K562 (cell line): ENCODE measurements at regions not wholly inside any gene's neighbourhood (a gene's known extent, or its start where the extent isn't known, plus 50 kb on each side); places are given as distances from the start of the nearest gene placed in this dataset.

ENCODE experiments used
- ATAC-seq: fragments of 200-7000 bp; cut with Tn5 transposase; 3 replicates; pipeline ENCODE4 v1.9.1; 2020; ENCODE audit warnings: moderate library complexity
- BruUV-seq: library from RNA; stranded (reverse); fragments of 400-500 nt; replicated peaks from 2 replicates; lab custom pipeline; 2021; lab: Mats Ljungman, UMichigan
- CTCF ChIA-PET: fragments of 300-600 bp; formaldehyde crosslinking; extraction: SDS; loops from one replicate; lab custom pipeline; 2021; ENCODE audit warnings: low intra/inter-chr PET ratio; lab: Yijun Ruan, JAX
- POLR2A ChIA-PET: fragments of 300-600, 350-650 bp; sonication (Branson Sonifier 250); formaldehyde crosslinking; extraction: SDS; loops from one replicate; lab custom pipeline; 2021; ENCODE audit warnings: antibody characterized with exemption, inconsistent platforms; lab: Yijun Ruan, JAX
- DNase-seq, 4 experiments: peaks; one replicate each; pipeline versions ENCODE4 v3.0.0 to v3.0.0-alpha.2; 2011 to 2018; ENCODE audit warnings: low spot score in 3 of 4, mixed read lengths in 3 of 4; ENCODE audit errors: extremely low read depth in 1 of 4
- FAIRE-seq: peaks from 2 replicates; lab custom pipeline; 2011; peaks lifted over from hg19 to GRCh38; lab: Jason Lieb, UNC
- H2AFZ ChIP-seq: 2 replicates; pipeline ENCODE4 v1.6.0; 2011; ENCODE audit warnings: low read depth, low read length, control low read depth, inconsistent platforms
- H3K27ac ChIP-seq: fragments of 200-600 bp; 3 replicates; pipeline ENCODE4 v1.8.0; 2011; ENCODE audit warnings: low read depth, mild to moderate bottlenecking, control low read depth, inconsistent platforms, low read length, moderate library complexity, mixed read lengths; ENCODE audit errors: extremely low read depth
- H3K27me3 ChIP-seq, 2 experiments: fragments of 300-600 bp in 1 of 2; 2 replicates in 1 of 2; 3 replicates in 1 of 2; pipeline versions ENCODE4 v1.6.0 to v1.8.0; 2011; ENCODE audit warnings: inconsistent platforms in 2 of 2, low read length in 2 of 2, mild to moderate bottlenecking in 1 of 2, mixed read lengths in 1 of 2, moderate library complexity in 1 of 2; ENCODE audit not compliant: control insufficient read depth in 2 of 2, insufficient read depth in 2 of 2
- H3K36me3 ChIP-seq: fragments of 300-600 bp; 3 replicates; pipeline ENCODE4 v1.8.0; 2011; ENCODE audit warnings: mild to moderate bottlenecking, low read length, inconsistent platforms; ENCODE audit not compliant: control insufficient read depth, insufficient read depth
- H3K4me1 ChIP-seq, 2 experiments: fragments of 200-600 bp in 1 of 2; replicated peaks in 1 of 2; 2 replicates in 1 of 2; 3 replicates in 1 of 2; pipeline versions ENCODE4 v1.5.1 to v1.8.0; 2011; ENCODE audit warnings: inconsistent platforms in 2 of 2, low read length in 2 of 2, mild to moderate bottlenecking in 1 of 2, mixed read lengths in 1 of 2, moderate library complexity in 1 of 2; ENCODE audit not compliant: control insufficient read depth in 2 of 2, insufficient read depth in 2 of 2
- H3K4me2 ChIP-seq: 2 replicates; pipeline ENCODE4 v1.6.1; 2011; ENCODE audit warnings: low read length, control low read depth, inconsistent platforms, mixed read lengths; ENCODE audit not compliant: insufficient read depth
- H3K4me3 ChIP-seq: fragments of 200-600 bp; sonication (generic), shearing (Covaris generic); 2 replicates; pipeline ENCODE4 v1.5.1; 2016; ENCODE audit warnings: control low read depth, inconsistent platforms
- H3K79me2 ChIP-seq: fragments of 200-600 bp; 3 replicates; pipeline ENCODE4 v1.8.0; 2011; ENCODE audit warnings: low read length, inconsistent platforms; ENCODE audit not compliant: control insufficient read depth, insufficient read depth
- H3K9ac ChIP-seq, 2 experiments: 2 replicates each; pipeline versions ENCODE4 v1.6.0 to v1.6.1; 2011; ENCODE audit warnings: low read depth in 2 of 2, low read length in 2 of 2, control low read depth in 1 of 2, inconsistent platforms in 1 of 2, mild to moderate bottlenecking in 1 of 2, mixed read lengths in 1 of 2; ENCODE audit not compliant: insufficient read depth in 1 of 2
- H3K9me1 ChIP-seq: one replicate; pipeline ENCODE4 v1.6.0; 2011; ENCODE audit warnings: inconsistent platforms, mild to moderate bottlenecking, low read length, moderate library complexity; ENCODE audit not compliant: control insufficient read depth, insufficient read depth
- H3K9me3 ChIP-seq: replicated peaks from 2 replicates; pipeline ENCODE4 v1.5.1; 2011; ENCODE audit warnings: low read depth, low read length, inconsistent platforms; ENCODE audit not compliant: control insufficient read depth, insufficient read depth
- H4K20me1 ChIP-seq: replicated peaks from 2 replicates; pipeline ENCODE4 v1.6.1; 2011; ENCODE audit warnings: low read length, inconsistent platforms, mixed read lengths; ENCODE audit not compliant: control insufficient read depth, insufficient read depth
- E2F3 ChIP-seq: fragments of 250-450 bp; sonication (Bioruptor Pico); IDR thresholded peaks from 2 replicates; pipeline ENCODE4 v1.4.0; 2020; ENCODE audit warnings: mild to moderate bottlenecking
- E2F5 ChIP-seq: sonication (generic); formaldehyde crosslinking; IDR thresholded peaks from 2 replicates; pipeline ENCODE4 v1.8.0; 2022; ENCODE audit warnings: mild to moderate bottlenecking, missing genetic modification reagents
- NCOA1 ChIP-seq: fragments of 450-650 bp; IDR thresholded peaks from 2 replicates; pipeline ENCODE4 v1.6.1; 2016; ENCODE audit warnings: low read depth
- NFRKB ChIP-seq: fragments of 450-650 bp; IDR thresholded peaks from 2 replicates; pipeline ENCODE4 v1.6.1; 2016; ENCODE audit warnings: low read depth
- POLR3A ChIP-seq: IDR thresholded peaks from 2 replicates; pipeline ENCODE4 v1.6.1; 2011; ENCODE audit warnings: borderline replicate concordance, mild to moderate bottlenecking, moderate library complexity; ENCODE audit not compliant: insufficient read length, insufficient read depth; ENCODE audit errors: extremely low read depth
- PTTG1 ChIP-seq: fragments of 450-650 bp; IDR thresholded peaks from 2 replicates; pipeline ENCODE4 v1.6.1; 2016; ENCODE audit warnings: low read depth, mild to moderate bottlenecking, missing genetic modification characterization, missing compliant biosample characterization
- PYGO2 ChIP-seq: fragments of 450-650 bp; IDR thresholded peaks from 2 replicates; pipeline ENCODE4 v1.6.1; 2016; ENCODE audit warnings: mild to moderate bottlenecking, missing genetic modification characterization, moderate library complexity, missing compliant biosample characterization
- TAF15 ChIP-seq: fragments of 200-400 bp; formaldehyde crosslinking; IDR thresholded peaks from 2 replicates; pipeline ENCODE4 v1.6.1; 2017; ENCODE audit warnings: mild to moderate bottlenecking, low read depth, low read length, moderate library complexity
- TAF9B ChIP-seq: fragments of 450-650 bp; IDR thresholded peaks from 2 replicates; pipeline ENCODE4 v1.6.1; 2018; ENCODE audit warnings: mild to moderate bottlenecking; ENCODE audit not compliant: partially characterized antibody
- THRAP3 ChIP-seq: fragments of 450-650 bp; IDR thresholded peaks from 2 replicates; pipeline ENCODE4 v1.6.1; 2016; ENCODE audit warnings: mild to moderate bottlenecking, inconsistent platforms, borderline replicate concordance
- ZC3H4 ChIP-seq: sonication (generic); formaldehyde crosslinking; IDR thresholded peaks from 2 replicates; pipeline ENCODE4 v1.9.0; 2021; ENCODE audit warnings: missing genetic modification reagents, borderline replicate concordance
- ZEB2 ChIP-seq: fragments of 450-650 bp; IDR thresholded peaks from 2 replicates; pipeline ENCODE4 v1.6.1; 2016
- ZNF76 ChIP-seq: fragments of 250-450 bp; sonication (Bioruptor Pico); IDR thresholded peaks from 2 replicates; pipeline ENCODE4 v1.4.0; 2020; ENCODE audit warnings: mild to moderate bottlenecking, moderate library complexity, borderline replicate concordance
- WGBS: fragments of 100-300 bp; shearing (Covaris generic); methylation state at CpG from one replicate; pipeline ENCODE4 v1.1.6; 2016; ENCODE audit warnings: low coverage, mixed read lengths; ENCODE audit not compliant: insufficient coverage; ENCODE audit errors: missing lambda C conversion rate; 5-methylcytosine and 5-hydroxymethylcytosine counted together
- in situ Hi-C: fragments of 300-500 bp; cut with MboI; formaldehyde crosslinking; loops from 4 replicates; pipeline ENCODE4 v1.15.0; 2018; ENCODE audit warnings: inconsistent platforms, mixed read lengths
- intact Hi-C: fragments of 100-400 bp; cut with micrococcal nuclease; formaldehyde crosslinking; loops from 2 replicates; pipeline ENCODE4 v1.14.2; 2022

- Histone ChIP-seq H4K20me1 (no peaks in the 10 kb centered on the region), H3K27ac (no peak overlapping the region), H3K4me3 (no peak overlapping the region), H2AFZ (no peak overlapping the region), H3K4me1 (no peaks in the 10 kb centered on the region), H3K9me3 (no peaks in the 10 kb centered on the region), H3K4me2 (no peak overlapping the region), H3K9me1 (no peaks in the 10 kb centered on the region), H3K36me3 (no peaks in the 10 kb centered on the region), H3K9ac (no peak overlapping the region), H3K79me2 (no peaks in the 10 kb centered on the region), H3K27me3 (no peaks in the 10 kb centered on the region)
- DNase-seq (no peak), FAIRE-seq (no peak), ATAC-seq (no peak)
- intact Hi-C loops, result no loop called here
- no peak for TF ChIP-seq ZEB2
- TF ChIP-seq TAF9B, result no peak
- TF ChIP-seq THRAP3, result no peak
- no peak for TF ChIP-seq POLR3A
- TF ChIP-seq E2F3 (CRISPR knock-in tag), result no peak
- no peak for TF ChIP-seq TAF15
- no peak for TF ChIP-seq PYGO2 (tag)
- TF ChIP-seq NFRKB, result no peak
- no peak for TF ChIP-seq E2F5 (CRISPR knock-in tag)
- TF ChIP-seq NCOA1, result no peak
- no peak for TF ChIP-seq PTTG1 (tag)
- TF ChIP-seq ZC3H4 (CRISPR knock-in tag), result no peak
- no peak for TF ChIP-seq ZNF76 (CRISPR knock-in tag)
- WGBS, result 2% methylated on average over 4 of the region's 4 CpGs
- POLR2A ChIA-PET, result no interaction called here
- BruUV-seq, result no TSS peak
- in situ Hi-C loops, result no loop called here
- CTCF ChIA-PET, result no interaction called here
These were observed 571.2 kb downstream of the EFNA5 start for GRCh38 chr5:107099506-107099905.
